ENCODE measurements at regions not wholly inside any gene's neighbourhood (a gene's known extent, or its start where the extent isn't known, plus 50 kb on each side); places are given as distances from the start of the nearest gene placed in this dataset.

- no peak for TF ChIP-seq CTCF (IDR thresholded peaks at IDR 0.05; ENCODE audit: insufficient read depth, low read depth, low read length)
- TF ChIP-seq EZH2 (IDR thresholded peaks at IDR 0.05; ENCODE audit: insufficient read depth, low read length): no peak
Observed at GRCh38 chr6:98092331-98092730, 742.0 kb upstream of the POU3F2 start.
